Stimulated activated naive CD8-positive, alpha-beta T cell treated with anti-CD3 and anti-CD28 coated beads, Interleukin-15, Interleukin-2, amounts not matched to agents 100 ng/mL and 50 ng/mL, for 24 hours (primary cell): ENCODE measurements at regions not wholly inside any gene's neighbourhood (a gene's known extent, or its start where the extent isn't known, plus 50 kb on each side); places are given as distances from the start of the nearest gene placed in this dataset.

Source experiments
- H3K27ac Mint-ChIP-seq: one replicate; pipeline ENCODE4 v1.8.0; 2021; ENCODE audit warnings: mild to moderate bottlenecking, mixed read lengths
- H3K27me3 Mint-ChIP-seq: one replicate; pipeline ENCODE4 v1.8.0; 2021; ENCODE audit warnings: mixed read lengths
- H3K36me3 Mint-ChIP-seq: one replicate; pipeline ENCODE4 v1.8.0; 2021; ENCODE audit warnings: low read depth, mixed read lengths
- H3K4me1 Mint-ChIP-seq: one replicate; pipeline ENCODE4 v1.8.0; 2021; ENCODE audit warnings: low read depth, mixed read lengths
- H3K4me3 Mint-ChIP-seq: one replicate; pipeline ENCODE4 v1.8.0; 2021; ENCODE audit warnings: mild to moderate bottlenecking, mixed read lengths
- H3K9me3 Mint-ChIP-seq: one replicate; pipeline ENCODE4 v1.8.0; 2021; ENCODE audit warnings: mixed read lengths

- no peaks in the 10 kb centered on the region for H3K9me3 Mint-ChIP-seq
- peaks cover 7% of the 10 kb centered on the region for H3K27me3 Mint-ChIP-seq
- no peaks in the 10 kb centered on the region for H3K4me1 Mint-ChIP-seq
- no peaks in the 10 kb centered on the region for H3K36me3 Mint-ChIP-seq
- H3K27ac Mint-ChIP-seq, result no peak overlapping the region
- H3K4me3 Mint-ChIP-seq, result no peak overlapping the region
These were observed 212.4 kb upstream of the STK17B start for GRCh38 chr2:196383799-196384198.

DNA sequence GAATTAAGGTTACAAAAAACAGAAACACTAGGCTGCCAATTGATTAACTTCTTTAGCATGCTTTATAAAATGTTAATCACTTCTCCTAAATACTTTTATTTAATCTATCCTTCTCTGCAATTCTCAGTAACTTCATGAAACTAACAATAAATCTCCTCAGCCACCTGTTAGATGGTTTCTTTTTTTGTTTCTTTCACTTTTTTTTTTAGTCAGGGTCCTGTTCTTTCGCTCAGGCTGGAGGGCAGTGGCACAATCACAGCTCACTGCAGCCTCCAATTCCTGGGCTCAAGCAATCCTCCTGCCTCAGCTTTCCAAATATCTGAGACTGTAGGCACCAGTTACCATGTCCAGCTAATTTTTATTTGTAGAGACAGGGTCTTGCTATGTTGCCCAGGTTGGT lies 213.4 kb upstream of the STK17B start:
- Mint-ChIP-seq H3K36me3 (no peaks in the 10 kb centered on the region), H3K9me3 (no peaks in the 10 kb centered on the region), H3K4me3 (no peak overlapping the region), H3K27ac (no peak overlapping the region), H3K27me3 (peaks cover 7% of the 10 kb centered on the region), H3K4me1 (peaks cover 8% of the 10 kb centered on the region)

DNA sequence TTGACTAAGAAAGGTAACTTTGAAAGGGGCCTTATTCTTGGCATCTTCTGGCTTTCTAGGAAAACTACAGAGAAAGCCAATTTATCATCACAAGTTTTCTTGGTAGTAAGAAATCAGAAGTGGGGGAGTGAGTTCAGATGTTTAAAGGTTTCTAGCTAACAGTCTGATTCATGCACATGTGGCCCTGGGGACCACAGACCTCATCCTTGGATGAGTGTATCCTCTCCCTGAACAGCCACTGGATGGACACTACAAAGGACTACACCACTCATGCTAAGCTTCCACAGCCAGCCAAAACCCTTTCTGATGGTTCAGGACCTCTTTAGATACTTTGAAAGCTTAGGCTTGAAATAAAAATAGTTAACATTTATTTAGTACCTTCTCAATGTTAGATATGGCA lies 218.3 kb upstream of the STK17B start:
- Mint-ChIP-seq H3K4me3 (no peak overlapping the region), H3K9me3 (no peaks in the 10 kb centered on the region), H3K36me3 (no peaks in the 10 kb centered on the region), H3K27me3 (no peaks in the 10 kb centered on the region), H3K27ac (no peak overlapping the region), H3K4me1 (peaks cover 8% of the 10 kb centered on the region)

- Mint-ChIP-seq H3K27me3 (no peaks in the 10 kb centered on the region), H3K27ac (no peak overlapping the region), H3K4me3 (no peak overlapping the region), H3K36me3 (no peaks in the 10 kb centered on the region), H3K4me1 (peaks cover 8% of the 10 kb centered on the region), H3K9me3 (no peaks in the 10 kb centered on the region)
These were observed 219.1 kb upstream of the STK17B start for GRCh38 chr2:196390243-196391148.

GRCh38 chr2:196391149-196391479 lies 219.7 kb upstream of the STK17B start:
- Mint-ChIP-seq H3K4me3 (no peak overlapping the region), H3K4me1 (peaks cover 8% of the 10 kb centered on the region), H3K27ac (no peak overlapping the region), H3K36me3 (no peaks in the 10 kb centered on the region), H3K9me3 (no peaks in the 10 kb centered on the region), H3K27me3 (no peaks in the 10 kb centered on the region)

- no peak overlapping the region for H3K4me3 Mint-ChIP-seq
- H3K27ac Mint-ChIP-seq, result no peak overlapping the region
- H3K36me3 Mint-ChIP-seq, result no peaks in the 10 kb centered on the region
- H3K9me3 Mint-ChIP-seq, result no peaks in the 10 kb centered on the region
- no peaks in the 10 kb centered on the region for H3K4me1 Mint-ChIP-seq
- H3K27me3 Mint-ChIP-seq, result no peaks in the 10 kb centered on the region
These were observed 227.7 kb upstream of the STK17B start for GRCh38 chr2:196399096-196399495.

DNA sequence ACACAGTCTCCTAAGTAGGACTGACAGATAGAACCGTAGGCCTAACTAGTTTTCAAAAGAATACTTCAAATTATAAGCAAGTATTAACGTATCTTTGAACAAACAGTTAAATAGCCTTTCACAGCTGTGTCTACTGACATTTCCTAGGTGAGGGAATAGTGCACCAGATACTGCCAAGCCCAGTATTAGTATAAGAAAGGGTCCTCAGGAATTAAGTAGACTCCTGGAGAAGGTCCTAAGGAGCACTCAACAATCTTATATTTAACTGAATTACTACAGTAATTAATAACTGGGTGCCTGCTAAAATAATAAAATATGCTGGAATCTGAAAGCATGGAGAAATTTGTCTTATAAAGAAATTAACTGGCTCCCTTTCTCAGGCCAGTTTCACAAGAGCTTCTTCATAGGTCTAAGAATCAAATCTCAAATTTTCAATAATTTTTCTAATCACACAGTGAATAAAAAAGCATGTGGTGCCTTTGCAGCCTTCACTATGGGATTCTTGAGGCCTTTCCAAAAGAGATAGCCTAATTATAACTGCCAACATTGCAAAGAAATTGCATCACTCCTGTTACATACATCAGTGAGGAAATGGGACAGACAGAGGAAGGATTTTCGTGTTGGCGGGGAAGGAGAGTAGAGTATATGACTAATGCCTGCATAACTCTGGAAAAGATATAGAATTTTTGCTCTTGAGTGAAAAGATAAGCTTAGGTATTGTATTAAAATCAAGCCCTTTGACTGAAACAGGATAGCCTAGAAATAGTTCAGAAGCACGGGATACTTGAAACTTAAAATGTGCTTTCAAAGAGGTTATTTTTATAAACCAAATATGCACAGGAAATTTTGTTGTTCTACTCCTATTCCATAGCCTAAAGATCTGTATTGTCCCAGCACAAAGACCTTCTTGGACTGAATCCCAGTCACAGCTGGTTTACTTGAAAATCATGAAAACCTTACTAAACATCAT lies 228.6 kb upstream of the STK17B start:
- Mint-ChIP-seq H3K4me3 (no peak overlapping the region), H3K27me3 (no peaks in the 10 kb centered on the region), H3K4me1 (no peaks in the 10 kb centered on the region), H3K9me3 (no peaks in the 10 kb centered on the region), H3K36me3 (no peaks in the 10 kb centered on the region), H3K27ac (no peak overlapping the region)

- no peak overlapping the region for H3K27ac Mint-ChIP-seq
- H3K4me1 Mint-ChIP-seq, result no peaks in the 10 kb centered on the region
- H3K27me3 Mint-ChIP-seq, result peaks cover 9% of the 10 kb centered on the region
- no peaks in the 10 kb centered on the region for H3K9me3 Mint-ChIP-seq
- no peaks in the 10 kb centered on the region for H3K36me3 Mint-ChIP-seq
- no peak overlapping the region for H3K4me3 Mint-ChIP-seq
These were observed 232.1 kb upstream of the STK17B start for GRCh38 chr2:196403471-196403870.

DNA sequence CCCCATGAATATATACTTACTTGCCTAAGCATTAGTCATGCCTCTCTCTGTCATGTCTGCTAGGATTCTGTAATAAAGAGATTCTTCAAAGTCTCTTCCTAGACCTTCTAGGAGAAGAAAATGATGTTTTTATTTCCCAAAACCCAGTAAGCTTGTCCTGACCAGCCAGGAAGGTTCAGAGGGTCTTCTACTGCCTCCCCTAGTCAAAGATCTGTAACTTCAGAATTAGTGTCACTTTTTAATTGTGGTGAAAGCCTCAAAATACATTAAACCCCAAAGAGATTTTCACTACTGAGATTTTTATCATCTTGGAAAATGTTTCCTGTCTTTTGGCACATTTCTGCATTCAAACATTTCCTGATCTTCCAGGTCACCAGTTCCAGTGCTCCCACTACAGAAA lies 232.9 kb upstream of the STK17B start:
- Mint-ChIP-seq H3K27ac (no peak overlapping the region), H3K9me3 (no peaks in the 10 kb centered on the region), H3K27me3 (peaks cover 10% of the 10 kb centered on the region), H3K4me1 (no peaks in the 10 kb centered on the region), H3K36me3 (no peaks in the 10 kb centered on the region), H3K4me3 (no peak overlapping the region)

DNA sequence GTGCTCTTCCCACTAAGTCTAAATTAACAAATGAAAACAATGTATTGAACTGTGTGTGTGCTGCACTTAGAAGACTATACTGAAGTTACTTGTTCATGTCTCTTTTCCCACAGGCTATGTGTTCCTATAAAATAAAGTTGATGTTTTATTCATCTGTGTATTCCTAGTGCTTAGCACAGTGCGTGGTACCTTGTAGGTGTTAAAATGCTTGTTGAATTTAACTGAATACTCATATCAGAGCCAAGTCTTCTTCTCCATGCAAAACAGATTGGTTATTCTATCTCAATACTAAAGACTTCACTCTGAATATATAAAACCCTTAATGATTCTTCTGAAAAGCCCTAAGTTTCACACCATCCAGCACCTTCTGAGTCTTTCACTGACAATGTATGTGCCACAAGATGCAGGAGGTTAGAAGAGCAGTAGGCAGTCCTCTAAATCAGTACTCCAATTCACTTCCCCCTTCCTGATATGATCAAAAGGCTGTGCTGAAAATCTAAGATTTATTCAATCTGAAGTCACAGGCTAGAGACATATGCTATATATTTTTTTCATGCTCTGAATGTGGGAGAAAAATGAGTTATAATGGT lies 231.7 kb upstream of the CCDC150 start:
- no peaks in the 10 kb centered on the region for H3K9me3 Mint-ChIP-seq
- no peak overlapping the region for H3K27ac Mint-ChIP-seq
- no peaks in the 10 kb centered on the region for H3K36me3 Mint-ChIP-seq
- H3K27me3 Mint-ChIP-seq, result peaks cover 13% of the 10 kb centered on the region
- no peaks in the 10 kb centered on the region for H3K4me1 Mint-ChIP-seq
- no peak overlapping the region for H3K4me3 Mint-ChIP-seq

DNA sequence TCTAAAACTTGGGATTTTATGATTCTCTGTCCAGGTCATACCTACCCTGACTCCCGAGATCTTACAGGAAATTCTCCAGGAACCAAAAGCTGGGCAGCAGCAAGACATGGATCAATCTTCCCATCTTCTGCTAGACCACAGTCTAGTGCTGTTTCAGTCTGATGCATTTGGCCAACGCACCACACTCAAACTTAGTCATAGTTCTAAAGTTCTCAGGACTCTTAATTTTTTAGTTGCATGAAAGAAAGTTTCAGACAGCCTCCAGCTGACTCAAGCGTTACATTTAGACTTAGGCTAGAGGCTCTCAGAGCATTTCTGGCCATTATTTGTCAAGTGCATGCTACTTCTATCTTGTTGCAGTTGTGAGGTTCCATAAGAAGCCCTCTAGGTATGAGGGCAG lies 230.1 kb upstream of the CCDC150 start:
- H3K27ac Mint-ChIP-seq, result no peak overlapping the region
- peaks cover 13% of the 10 kb centered on the region for H3K27me3 Mint-ChIP-seq
- H3K4me1 Mint-ChIP-seq, result peaks cover 8% of the 10 kb centered on the region
- no peaks in the 10 kb centered on the region for H3K36me3 Mint-ChIP-seq
- no peaks in the 10 kb centered on the region for H3K9me3 Mint-ChIP-seq
- H3K4me3 Mint-ChIP-seq, result no peak overlapping the region

GRCh38 chr2:196410008-196410407 lies 229.5 kb upstream of the CCDC150 start:
- Mint-ChIP-seq H3K4me3 (no peak overlapping the region), H3K36me3 (no peaks in the 10 kb centered on the region), H3K4me1 (peaks cover 12% of the 10 kb centered on the region), H3K27me3 (peaks cover 13% of the 10 kb centered on the region), H3K9me3 (no peaks in the 10 kb centered on the region), H3K27ac (no peak overlapping the region)

- H3K9me3 Mint-ChIP-seq, result no peaks in the 10 kb centered on the region
- H3K4me3 Mint-ChIP-seq, result no peak overlapping the region
- no peak overlapping the region for H3K27ac Mint-ChIP-seq
- H3K4me1 Mint-ChIP-seq, result peaks cover 20% of the 10 kb centered on the region
- H3K36me3 Mint-ChIP-seq, result no peaks in the 10 kb centered on the region
- H3K27me3 Mint-ChIP-seq, result peaks cover 3% of the 10 kb centered on the region
These were observed 225.7 kb upstream of the CCDC150 start for GRCh38 chr2:196413821-196414274.

DNA sequence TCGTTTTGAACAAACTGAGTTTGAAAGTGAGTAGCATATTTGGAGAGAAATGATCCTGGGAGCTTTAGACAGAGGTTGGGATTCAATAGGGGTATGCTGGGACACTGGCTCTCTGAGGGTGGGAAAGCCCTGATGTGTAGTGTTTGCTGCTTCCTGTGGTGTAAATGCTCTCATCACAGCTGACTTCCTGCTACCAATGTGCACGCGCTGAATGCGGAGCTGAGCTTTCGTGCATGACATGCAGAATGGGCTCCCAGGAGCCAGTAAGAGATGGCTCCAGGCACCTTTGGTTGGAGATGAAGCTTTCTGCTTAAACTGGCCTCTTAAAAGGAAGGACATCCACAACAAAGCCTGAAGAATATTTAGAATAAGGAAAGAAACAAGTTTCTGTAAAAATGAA lies 224.1 kb upstream of the CCDC150 start:
- H3K27me3 Mint-ChIP-seq, result no peaks in the 10 kb centered on the region
- H3K4me1 Mint-ChIP-seq, result peaks cover 20% of the 10 kb centered on the region
- H3K4me3 Mint-ChIP-seq, result peak overlapping the region; percentile 22
- H3K27ac Mint-ChIP-seq, result no peak overlapping the region
- H3K36me3 Mint-ChIP-seq, result no peaks in the 10 kb centered on the region
- no peaks in the 10 kb centered on the region for H3K9me3 Mint-ChIP-seq

DNA sequence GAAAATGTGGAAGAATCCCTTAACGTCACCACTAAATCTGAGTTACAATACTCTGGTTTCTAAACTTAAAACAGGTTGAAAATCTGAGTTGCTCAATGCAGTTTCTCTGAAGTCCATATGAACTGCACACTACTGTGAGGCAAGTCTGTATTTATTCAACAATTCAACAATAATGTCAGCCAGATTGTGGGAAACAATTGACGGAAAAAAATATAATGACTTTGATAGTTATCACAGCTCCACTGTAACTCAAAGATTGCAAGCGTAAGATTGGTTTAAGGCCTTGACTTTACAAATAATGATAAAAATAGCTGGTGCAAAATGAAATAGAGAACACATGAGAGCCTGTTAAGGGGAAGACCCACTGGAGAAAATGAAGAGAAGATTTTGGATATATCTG lies 219.4 kb upstream of the CCDC150 start:
- H3K36me3 Mint-ChIP-seq, result no peaks in the 10 kb centered on the region
- no peak overlapping the region for H3K4me3 Mint-ChIP-seq

More for the DNA sequence above, 219.4 kb upstream of the CCDC150 start:
- Mint-ChIP-seq H3K9me3 (no peaks in the 10 kb centered on the region), H3K27ac (no peak overlapping the region), H3K4me1 (peaks cover 6% of the 10 kb centered on the region), H3K27me3 (no peaks in the 10 kb centered on the region)
